NCI-H82 treated with DMSO at 0.1 percent for 48 hours (cell line): ENCODE measurements at regions not wholly inside any gene's neighbourhood (a gene's known extent, or its start where the extent isn't known, plus 50 kb on each side); places are given as distances from the start of the nearest gene placed in this dataset.
"Not testable (repeated sequence)": the region's sequence is repeated elsewhere in the genome, so short reads cannot be mapped to it uniquely, and the experiment has no call there.

Experiments
- DNase-seq: peaks from one replicate; lab custom pipeline; 2025; ENCODE audit not compliant: unreplicated experiment; lab: John Stamatoyannopoulos, UW

DNA sequence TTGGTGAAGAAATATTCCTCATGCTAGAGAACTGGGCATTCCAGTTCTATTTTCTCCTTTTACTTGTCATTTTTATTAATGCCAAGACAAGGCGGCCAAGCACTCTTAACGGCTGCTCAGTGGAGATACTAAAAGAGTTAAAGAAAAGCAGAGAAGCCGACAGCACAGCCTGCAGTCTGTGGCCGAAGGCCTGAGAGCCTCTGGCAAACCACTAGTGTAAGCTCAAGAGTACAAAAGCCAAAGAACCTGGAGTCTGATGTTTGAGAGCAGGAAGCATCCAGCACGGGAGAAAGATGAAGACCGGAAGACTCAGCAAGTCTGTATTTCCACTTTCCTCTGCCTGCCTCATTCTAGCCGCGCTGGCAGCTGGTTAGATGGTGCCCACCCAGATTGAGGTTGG, 167.1 kb upstream of the FUT9 start:
- no peak for DNase-seq

DNA sequence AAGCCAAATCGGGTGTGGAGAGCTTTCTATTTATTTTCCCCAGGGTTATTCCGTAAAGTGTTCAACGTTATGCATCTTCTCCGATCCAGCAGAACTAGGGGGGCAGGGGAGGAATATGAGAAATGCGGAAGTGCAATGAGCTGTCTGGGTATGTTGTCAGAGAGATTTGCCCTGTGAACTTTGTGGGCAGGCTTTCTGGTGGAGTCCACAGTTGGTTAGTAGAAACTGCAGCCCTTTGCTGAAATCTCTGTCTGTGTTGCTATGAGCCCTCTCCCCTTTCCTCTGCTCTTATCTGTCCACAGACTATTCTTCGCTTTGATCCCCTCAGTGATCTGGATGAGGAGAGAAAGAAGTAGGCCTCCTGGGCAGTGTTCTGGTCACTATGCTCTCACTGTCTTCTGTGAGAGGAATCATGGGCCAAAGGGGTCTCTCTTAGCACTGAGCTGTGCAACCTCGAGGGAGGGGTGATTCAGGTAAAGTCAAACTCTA, 158.9 kb upstream of the FUT9 start:
- DNase-seq: no peak

DNA sequence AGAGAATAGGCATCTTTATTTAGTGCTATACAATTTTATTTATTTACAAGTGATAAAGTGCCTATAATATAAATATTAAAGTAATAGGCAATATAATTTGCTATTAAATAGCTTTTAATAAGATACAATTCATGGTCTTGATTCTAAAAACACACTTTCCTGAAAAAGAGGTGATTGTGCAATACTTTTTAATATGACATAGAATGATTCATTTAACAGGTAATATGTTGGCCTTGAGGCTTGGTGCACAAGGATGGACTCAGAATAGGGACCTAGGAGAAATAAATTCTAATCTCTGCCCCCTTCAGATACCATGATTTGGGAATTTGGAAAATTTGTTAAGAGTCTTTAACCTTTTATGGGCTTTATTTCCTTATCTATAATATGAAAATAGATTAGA, 149.9 kb upstream of the FUT9 start:
- DNase-seq: no peak

DNA sequence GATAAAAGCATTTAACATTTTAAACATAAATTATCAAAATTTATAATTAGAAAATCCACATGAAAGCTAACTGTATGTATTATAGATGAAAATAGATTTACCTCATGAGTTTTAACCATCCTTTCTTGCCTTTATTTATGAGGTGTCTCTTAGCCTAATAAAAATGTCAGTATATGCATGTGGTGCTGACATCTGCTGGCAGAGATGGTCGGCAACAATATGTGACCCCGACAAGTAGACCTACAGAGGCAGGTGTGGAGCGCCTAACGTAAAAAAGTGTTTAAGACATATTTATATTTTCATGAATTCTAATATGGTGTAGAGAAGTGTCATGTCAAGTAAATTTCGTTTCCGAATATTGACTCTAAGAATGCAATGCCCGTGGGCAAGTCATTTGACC, 149.0 kb upstream of the FUT9 start:
- no peak for DNase-seq

DNA sequence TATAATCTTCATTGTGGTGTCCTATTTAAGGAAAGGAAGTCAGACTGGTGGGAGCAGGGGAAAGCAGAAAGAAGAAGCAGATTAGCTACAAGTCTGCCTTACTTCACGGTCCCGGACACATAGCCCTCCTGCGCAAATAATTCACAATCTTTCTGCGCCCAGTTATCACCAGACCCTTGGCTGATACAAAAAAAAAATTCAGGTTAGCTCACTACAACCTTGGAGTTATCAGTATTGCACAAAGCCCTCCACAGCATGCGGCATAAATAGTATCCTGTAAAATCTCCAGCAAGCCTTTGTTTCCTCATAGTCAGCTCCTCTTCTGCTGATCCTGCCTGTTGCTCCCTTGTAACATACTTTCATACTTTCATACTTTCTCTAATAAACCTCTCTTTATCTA, 148.6 kb upstream of the FUT9 start:
- no peak for DNase-seq

DNA sequence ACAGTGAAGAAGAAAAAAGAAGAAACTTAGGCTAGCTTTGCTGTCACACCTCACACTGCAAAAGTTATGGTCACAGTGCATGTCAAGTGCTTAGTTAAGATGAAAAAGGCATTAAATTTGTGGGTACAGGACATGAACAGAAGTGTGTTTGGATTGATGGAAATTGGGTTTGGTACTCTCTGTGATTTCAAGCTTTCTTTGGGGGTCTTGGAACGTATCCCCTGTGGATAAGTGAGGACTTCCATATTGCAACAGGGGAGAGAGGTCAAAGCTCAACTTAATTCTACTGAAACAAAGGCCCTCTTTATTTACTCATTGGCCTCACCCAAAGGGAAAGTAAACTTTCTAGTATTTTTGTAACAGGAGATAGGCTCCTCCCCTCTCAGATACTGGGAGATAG, 138.3 kb upstream of the FUT9 start:
- no peak for DNase-seq

DNA sequence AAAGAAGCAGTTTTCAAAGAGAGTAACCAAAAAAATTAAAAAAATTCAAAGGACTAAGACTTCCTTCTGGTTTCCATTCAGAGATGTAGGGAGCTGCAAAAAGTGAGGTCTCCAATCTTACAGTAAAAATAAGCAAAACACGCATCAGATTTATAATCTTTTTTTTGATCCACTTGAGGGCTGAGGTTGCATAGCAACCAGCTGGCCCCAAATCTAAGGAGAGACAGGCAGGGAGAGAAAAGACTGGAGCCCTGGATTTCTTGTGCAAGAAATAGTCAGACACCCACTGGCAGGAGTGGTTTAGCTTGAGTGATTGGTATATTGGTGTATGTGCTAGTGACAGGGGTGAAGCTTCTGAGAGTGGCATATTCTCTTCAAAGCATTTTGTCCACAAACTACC, 135.9 kb upstream of the FUT9 start:
- no peak for DNase-seq

DNA sequence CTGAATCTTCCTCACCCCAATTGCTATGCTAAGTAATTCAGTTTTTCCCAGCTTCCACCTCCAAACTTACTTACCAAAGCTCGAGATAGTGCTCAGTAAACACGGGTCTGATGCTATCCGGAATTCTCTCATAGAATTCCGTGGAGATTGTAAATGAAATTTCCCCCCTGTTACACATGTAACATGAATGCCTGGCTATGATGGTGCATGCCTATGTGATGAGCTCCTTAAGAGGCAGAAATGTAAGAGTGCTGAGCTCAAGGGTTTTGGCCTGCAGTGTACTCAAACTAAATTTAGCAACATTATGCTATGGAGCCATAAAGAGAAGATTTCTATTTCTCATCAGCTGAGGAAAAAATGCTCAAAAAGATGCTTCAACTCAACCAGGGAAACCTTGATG, 133.4 kb upstream of the FUT9 start:
- no peak for DNase-seq

DNA sequence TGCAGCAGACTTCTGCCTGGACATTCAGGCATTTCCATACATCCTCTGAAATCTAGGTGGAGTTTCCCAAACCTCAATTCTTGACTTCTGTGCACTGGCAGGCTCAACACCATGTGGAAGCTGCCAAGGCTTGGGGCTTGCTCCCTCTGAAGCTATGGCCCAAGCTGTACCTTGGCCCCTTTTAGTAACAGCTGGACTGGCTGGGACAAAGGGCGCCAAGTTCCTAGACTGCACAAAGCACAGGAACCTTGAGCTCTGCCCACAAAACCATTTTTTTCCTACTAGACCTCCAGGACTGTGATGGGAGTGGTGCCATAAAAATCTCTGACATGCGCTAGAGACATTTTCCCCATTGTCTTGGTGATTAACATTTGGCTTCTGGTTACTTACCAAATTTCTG, 127.1 kb upstream of the FUT9 start:
- not testable (repeated sequence) for DNase-seq

DNA sequence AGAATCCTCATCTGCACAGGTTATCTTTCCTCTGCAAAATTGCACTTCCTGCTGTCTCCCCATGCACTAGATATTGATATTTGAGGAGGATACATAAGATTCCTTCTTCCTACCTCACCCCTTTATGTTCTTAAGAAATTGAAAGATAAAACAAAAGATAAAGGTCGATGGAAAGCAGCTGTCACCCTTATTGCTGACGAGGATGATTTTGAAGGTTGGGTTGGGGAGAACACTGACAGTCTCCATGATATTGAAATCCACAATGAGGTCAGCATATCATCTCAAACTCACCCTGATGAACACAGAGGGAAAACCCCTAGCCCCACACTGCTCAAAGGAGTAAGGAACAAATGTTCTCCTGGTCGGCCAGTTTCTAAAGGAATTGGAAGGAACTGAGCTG, 110.6 kb upstream of the FUT9 start:
- DNase-seq: no peak

DNA sequence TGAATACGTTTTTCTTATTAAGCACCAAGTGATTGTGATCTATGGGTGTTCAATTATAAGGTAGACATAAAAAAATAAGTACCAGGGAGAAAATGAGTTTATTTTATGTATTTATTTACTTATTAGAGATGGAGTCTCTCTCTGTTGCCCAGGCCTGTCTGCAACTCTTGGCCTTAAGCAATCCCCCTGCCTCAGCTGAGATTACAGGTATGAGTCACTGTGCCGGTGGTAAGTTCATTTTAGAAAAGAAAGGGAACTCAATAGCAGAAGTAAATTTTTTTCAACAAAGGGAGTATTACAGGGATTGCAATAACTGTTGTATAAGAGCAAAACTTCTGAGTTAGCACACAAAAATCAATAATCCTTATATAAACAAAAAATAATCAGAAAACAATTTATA, 98.7 kb upstream of the FUT9 start:
- DNase-seq: no peak

DNA sequence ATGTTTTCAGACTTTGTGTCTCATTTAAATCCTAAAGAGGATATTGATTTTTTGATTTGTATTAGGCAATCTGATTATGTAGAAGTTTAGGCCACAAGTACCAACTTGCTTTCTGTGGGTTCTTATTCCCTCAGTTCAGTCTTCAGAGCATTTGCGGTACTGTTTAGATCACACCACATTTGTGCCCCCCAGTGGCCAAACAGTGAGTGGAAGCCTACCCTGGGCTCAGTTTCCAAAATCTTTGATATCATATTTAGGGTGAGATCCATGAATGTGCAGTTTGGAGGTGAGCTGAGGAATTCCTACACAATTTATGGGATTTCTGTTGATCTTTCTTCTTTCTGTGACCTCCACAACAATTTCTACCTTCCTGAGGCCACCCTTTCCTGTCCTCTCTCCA, 92.3 kb upstream of the FUT9 start:
- no peak for DNase-seq

DNA sequence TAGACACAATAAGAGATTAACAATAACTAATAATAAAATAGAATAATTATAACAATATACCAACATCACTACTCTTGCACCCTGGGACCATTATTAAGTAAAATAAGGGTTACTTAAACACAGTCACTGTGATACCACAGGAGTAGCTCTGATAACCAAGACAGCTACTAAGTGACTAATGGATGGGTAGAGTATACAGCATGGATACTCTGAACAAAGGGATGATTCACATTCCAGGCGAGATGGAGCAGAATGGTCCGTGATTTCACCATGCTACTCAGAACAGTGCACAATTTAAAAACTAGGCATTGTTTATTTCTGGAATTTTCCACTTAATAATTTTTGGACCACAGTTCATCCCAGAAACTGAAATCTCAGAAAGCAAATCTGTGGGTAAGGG, 80.0 kb upstream of the FUT9 start:
- no peak for DNase-seq

DNA sequence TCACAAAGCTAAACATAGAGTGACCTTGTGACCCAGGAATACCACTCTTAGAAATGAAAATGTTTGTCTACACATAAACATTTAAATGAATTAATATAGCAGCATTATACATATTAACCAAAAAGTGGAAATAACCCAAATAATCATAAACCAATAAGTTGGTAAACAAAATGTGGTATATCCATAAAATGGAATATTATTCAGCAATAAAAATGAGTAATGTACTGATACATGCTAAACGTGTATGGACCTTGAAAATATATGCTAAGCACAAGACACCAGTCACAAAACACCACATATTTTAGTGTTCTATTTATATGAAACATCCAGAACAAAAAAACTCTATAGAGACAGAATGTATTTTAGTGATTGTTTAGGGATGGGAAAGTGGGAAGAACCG, 68.9 kb upstream of the FUT9 start:
- no peak for DNase-seq

DNA sequence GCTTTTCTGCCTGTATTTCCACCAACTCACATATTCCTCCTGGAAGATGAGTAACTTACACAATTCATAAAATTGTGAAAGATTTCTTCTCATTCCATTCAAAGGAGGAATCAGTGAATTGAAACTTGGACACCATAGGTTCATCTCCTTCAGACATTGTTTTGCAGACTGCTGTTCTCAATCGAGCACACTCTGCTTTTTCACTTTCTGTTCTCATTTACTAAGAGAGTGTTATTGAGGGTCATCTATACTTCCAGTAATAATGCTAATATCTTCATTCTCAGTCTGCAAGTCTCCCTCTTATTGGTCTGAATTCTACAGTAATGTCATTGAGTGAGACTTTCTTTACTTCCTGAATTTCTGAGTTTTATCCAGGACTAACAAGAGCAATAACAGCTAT, 67.5 kb upstream of the FUT9 start:
- DNase-seq: no peak

DNA sequence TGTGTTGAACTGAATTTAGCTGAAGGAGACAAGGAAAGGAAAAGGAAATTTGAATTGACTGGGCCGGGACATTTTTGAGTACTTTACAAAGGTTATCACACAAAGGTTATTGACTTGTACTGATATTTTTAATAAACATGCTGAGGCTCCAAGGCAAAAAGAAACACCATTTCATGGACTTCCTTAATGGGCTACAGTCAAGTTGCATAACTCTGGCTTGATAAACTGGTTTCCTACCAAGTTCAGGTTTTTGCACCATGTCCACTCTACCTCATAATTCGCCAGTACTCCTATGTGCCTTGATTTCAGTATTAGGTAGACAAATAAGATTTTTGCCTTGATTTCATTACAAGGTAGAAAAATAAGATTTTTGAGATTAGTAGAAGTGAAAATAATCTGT, 65.8 kb upstream of the FUT9 start:
- no peak for DNase-seq

DNA sequence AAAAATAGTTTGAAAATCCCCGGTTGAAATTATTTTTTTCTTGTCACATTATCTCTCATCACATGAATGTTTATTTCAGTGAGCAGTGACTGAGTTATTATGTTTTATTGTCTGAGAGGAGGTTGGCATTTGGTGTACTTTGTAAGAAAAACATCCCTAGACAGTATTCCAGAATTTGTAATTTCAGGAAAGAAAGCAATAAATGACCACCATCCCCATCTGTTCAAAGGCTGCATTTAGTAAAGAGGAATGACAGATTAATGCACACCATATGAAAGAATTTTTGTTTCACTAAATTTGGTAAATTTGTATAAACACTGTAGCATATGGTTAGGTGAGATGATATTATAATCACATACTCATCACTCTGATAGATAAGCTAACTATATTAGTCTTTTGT, 57.1 kb upstream of the FUT9 start:
- no peak for DNase-seq

DNA sequence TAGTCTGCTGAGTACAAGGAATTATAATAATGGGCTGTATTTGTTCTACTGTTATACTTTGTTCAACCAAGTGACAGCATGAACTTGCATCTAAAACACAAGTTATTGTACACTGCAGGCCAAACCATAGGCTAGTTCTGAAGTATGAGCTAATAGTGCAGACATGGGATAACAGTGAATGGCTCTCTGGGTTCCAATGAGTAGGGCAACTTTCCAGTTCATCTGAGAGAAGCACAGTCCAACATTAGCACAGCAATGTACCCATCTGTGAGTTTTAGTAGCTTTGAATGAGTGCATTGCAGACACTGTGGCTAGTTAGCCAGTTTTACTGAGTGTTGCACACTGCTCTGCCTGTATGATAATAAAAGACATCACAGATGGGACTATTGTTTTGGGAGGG, 56.5 kb upstream of the FUT9 start:
- DNase-seq: no peak
